Upper lobe of right lung (tissue), 1 donor: ENCODE measurements at regions not wholly inside any gene's neighbourhood (a gene's known extent, or its start where the extent isn't known, plus 50 kb on each side); places are given as distances from the start of the nearest gene placed in this dataset.

Source experiments
- ATAC-seq: fragments of 200-7000 bp; cut with Tn5 transposase; one replicate; pipeline ENCODE4 v1.9.1; 2020; ENCODE audit warnings: mild to moderate bottlenecking, moderate library complexity
- DNase-seq: peaks from one replicate; pipeline ENCODE4 v3.0.0-alpha.2; 2020
- H3K27ac ChIP-seq: fragments of 200-600 bp; one replicate; pipeline ENCODE4 v1.8.0; 2022
- H3K27me3 ChIP-seq: fragments of 200-600 bp; one replicate; pipeline ENCODE4 v1.8.0; 2022; ENCODE audit warnings: mild to moderate bottlenecking
- H3K36me3 ChIP-seq: fragments of 200-600 bp; one replicate; pipeline ENCODE4 v1.8.0; 2022
- H3K4me1 ChIP-seq: fragments of 200-600 bp; one replicate; pipeline ENCODE4 v1.8.0; 2022
- H3K4me3 ChIP-seq: fragments of 200-600 bp; one replicate; pipeline ENCODE4 v1.8.0; 2022; ENCODE audit warnings: mild to moderate bottlenecking
- H3K9me3 ChIP-seq: fragments of 200-600 bp; one replicate; pipeline ENCODE4 v1.8.0; 2022
- intact Hi-C: fragments of 100-400 bp; cut with DNase I; formaldehyde crosslinking; loops from one replicate; pipeline ENCODE4 v1.11.0; 2022
- TF ChIP-seq, protein P1 (sequence below): fragments of 200-600 bp; IDR thresholded peaks from one replicate; pipeline ENCODE4 v1.8.0; 2022; ENCODE audit warnings: antibody characterized with exemption
- donor health status: DM: no; HTN: yes; CAD: no; lungs with severe emphysema.

GRCh38 chr7:96831446-96831845, 121.8 kb upstream of the SEM1 start:
- Histone ChIP-seq H3K27me3 (no peaks in the 10 kb centered on the region), H3K4me1 (no peaks in the 10 kb centered on the region), H3K36me3 (no peaks in the 10 kb centered on the region), H3K9me3 (no peaks in the 10 kb centered on the region), H3K27ac (no peak overlapping the region), H3K4me3 (no peak overlapping the region)
- ATAC-seq (no peak), DNase-seq (no peak)
- TF ChIP-seq, protein P1, sequence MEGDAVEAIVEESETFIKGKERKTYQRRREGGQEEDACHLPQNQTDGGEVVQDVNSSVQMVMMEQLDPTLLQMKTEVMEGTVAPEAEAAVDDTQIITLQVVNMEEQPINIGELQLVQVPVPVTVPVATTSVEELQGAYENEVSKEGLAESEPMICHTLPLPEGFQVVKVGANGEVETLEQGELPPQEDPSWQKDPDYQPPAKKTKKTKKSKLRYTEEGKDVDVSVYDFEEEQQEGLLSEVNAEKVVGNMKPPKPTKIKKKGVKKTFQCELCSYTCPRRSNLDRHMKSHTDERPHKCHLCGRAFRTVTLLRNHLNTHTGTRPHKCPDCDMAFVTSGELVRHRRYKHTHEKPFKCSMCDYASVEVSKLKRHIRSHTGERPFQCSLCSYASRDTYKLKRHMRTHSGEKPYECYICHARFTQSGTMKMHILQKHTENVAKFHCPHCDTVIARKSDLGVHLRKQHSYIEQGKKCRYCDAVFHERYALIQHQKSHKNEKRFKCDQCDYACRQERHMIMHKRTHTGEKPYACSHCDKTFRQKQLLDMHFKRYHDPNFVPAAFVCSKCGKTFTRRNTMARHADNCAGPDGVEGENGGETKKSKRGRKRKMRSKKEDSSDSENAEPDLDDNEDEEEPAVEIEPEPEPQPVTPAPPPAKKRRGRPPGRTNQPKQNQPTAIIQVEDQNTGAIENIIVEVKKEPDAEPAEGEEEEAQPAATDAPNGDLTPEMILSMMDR = no peak
- intact Hi-C loops = no loop called here

DNA sequence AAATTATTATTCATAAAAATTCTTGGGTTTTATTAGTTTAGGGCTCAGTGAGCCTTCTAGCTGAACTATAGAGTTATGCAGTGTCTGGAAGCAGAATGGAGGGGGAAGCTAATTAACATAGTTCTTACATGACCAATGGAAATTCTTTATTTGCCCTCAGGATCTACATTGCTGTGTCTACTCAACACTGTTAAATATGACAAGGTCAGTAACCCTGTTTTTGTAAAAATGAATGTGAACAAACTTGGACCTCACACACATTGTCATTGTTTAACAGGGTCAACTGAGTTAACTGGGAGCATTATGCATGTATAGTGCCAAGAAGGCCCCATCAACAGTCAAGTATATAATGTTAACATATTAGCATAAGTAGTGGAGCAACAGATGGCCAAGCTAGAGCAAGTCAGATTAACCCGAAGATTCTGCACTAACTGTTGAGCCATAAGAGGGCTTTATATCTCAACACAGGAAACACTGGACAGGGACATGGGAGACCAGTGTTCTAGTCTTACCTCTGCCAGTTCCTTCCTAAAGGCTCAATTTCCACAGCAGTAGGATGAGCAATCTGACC, 122.5 kb upstream of the SEM1 start:
- DNase-seq (no peak), ATAC-seq (no peak)
- peaks cover 4% of the 10 kb centered on the region for H3K4me1 ChIP-seq
- H3K9me3 ChIP-seq = no peaks in the 10 kb centered on the region
- no peaks in the 10 kb centered on the region for H3K27me3 ChIP-seq
- no peak overlapping the region for H3K4me3 ChIP-seq
- TF ChIP-seq, protein P1 = no peak
- no peaks in the 10 kb centered on the region for H3K36me3 ChIP-seq
- intact Hi-C loops = no loop called here
- H3K27ac ChIP-seq = no peak overlapping the region

DNA sequence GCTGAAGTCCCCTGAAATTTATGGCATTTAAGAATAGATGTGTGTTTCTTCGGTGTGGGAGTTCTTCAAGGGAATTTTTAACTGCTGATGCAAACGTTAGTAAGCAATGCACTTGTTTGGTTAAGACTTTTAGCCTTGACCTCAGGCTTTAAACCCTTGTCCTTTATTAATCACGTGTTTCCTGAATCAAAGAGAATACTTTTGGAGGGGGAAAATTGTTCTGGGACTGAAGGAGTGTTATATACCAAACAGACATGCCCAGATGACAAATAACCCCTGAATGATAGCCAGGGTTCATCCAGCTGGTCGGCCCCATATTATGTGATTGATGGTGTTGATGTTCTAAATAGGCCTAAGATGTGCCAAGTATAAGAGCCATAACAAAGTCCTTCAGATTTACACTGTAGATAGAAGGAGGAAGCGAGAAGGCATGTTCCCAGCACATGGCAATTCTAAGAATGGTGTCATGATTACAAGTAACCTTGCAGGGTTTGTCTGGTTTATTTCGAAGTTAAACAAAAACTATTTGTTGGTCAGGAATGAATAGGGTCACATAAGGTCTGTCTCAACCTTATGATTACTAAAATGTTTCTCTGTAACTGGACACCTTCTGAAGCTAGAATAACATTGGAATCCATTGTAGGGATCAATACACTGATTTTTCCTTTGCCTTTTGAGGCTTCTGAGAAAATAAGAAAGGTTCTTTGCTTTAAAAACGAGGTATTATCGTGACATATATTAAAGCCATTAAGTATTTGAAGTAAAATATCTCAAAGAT, 124.2 kb upstream of the SEM1 start:
- Histone ChIP-seq H3K36me3 (no peaks in the 10 kb centered on the region), H3K27ac (no peak overlapping the region), H3K4me3 (no peak overlapping the region), H3K27me3 (no peaks in the 10 kb centered on the region), H3K9me3 (no peaks in the 10 kb centered on the region), H3K4me1 (peaks cover 15% of the 10 kb centered on the region)
- TF ChIP-seq, protein P1 = no peak
- DNase-seq = no peak
- ATAC-seq = no peak
- intact Hi-C loops = no loop called here

- DNase-seq (no peak), ATAC-seq (no peak)
- peaks cover 15% of the 10 kb centered on the region for H3K4me1 ChIP-seq
- no peaks in the 10 kb centered on the region for H3K36me3 ChIP-seq
- no peaks in the 10 kb centered on the region for H3K27me3 ChIP-seq
- no peaks in the 10 kb centered on the region for H3K9me3 ChIP-seq
- intact Hi-C loops = no loop called here
- TF ChIP-seq, protein P1 = no peak
- no peak overlapping the region for H3K27ac ChIP-seq
- H3K4me3 ChIP-seq = no peak overlapping the region
Observed at GRCh38 chr7:96836456-96836855, 126.8 kb upstream of the SEM1 start.

- Histone ChIP-seq H3K36me3 (no peaks in the 10 kb centered on the region), H3K27ac (no peak overlapping the region), H3K4me1 (peaks cover 15% of the 10 kb centered on the region), H3K27me3 (no peaks in the 10 kb centered on the region), H3K9me3 (no peaks in the 10 kb centered on the region), H3K4me3 (no peak overlapping the region)
- DNase-seq (no peak), ATAC-seq (peak; percentile 47)
- TF ChIP-seq, protein P1 = no peak
- intact Hi-C loops = no loop called here
Observed at GRCh38 chr7:96837593-96837992, 127.9 kb upstream of the SEM1 start.
